HG03354 (cell line): ENCODE measurements at regions not wholly inside any gene's neighbourhood (a gene's known extent, or its start where the extent isn't known, plus 50 kb on each side); places are given as distances from the start of the nearest gene placed in this dataset.

Experiments
- ATAC-seq: cut with Tn5 transposase; IDR thresholded peaks from one replicate; pipeline ENCODE4 v1.9.1; 2021; ENCODE audit warnings: mild to moderate bottlenecking; ENCODE audit not compliant: unreplicated experiment, poor library complexity, severe bottlenecking

DNA sequence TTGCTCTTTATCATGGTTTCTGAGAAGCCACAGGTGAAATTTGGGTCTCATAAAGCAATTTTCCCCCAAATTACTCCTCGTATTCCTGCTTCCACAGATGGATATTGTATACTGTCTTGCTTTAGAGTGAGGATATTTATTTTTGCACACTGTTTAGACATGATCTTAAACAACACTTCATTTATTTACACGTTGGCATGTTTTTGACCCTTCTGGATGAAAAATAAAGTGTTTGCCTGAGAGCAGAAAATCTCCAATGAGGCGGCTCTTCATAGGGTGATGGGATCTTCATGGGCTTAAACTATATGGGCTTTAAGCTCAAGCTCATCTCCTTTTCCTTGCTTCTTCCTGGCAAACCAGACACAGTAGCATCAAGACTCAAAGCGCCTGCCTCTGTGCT, 148.4 kb downstream of the MACROH2A1 start:
- ATAC-seq, result no peak

DNA sequence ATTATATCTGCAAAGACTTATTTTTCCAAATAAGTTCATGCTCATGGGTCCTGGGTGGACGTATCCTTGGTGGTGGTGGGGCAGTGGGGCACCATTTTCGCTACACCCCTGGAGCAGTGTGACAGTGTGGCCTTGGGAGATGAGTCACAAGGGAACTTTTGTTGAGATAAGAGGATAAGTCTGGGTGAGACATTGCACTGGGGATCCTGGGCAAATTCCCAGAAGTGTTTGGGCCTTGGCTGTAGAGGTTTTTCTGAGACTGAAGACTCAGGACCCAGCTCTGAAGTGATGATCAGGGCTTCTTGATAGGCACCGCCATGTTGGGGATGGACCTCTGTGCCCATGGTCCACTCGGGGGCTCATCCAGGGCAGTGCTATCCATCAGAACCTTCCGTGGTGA, 149.4 kb downstream of the MACROH2A1 start:
- ATAC-seq, result no peak

DNA sequence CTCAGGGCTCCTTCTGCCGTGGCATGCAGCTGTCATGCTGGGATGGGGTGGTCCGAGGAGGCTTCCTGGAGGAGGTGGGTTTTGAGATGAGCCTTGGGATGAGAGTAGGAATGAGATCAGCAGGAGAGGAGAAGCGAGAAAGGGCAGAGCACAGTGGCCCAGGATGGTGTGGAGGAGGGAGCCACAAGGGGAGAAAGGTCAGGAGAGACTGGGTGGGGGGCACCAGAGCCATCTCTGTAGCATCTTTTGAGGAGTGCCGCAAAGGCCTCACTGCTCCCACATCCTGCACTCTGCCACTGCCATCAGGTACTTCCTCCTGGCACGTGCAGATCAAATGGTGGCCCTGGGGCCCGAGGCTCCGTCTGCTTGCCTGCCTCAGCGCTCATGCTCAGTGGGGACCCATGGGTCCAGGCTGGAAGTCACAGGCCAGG, 150.2 kb downstream of the MACROH2A1 start:
- ATAC-seq, result no peak

DNA sequence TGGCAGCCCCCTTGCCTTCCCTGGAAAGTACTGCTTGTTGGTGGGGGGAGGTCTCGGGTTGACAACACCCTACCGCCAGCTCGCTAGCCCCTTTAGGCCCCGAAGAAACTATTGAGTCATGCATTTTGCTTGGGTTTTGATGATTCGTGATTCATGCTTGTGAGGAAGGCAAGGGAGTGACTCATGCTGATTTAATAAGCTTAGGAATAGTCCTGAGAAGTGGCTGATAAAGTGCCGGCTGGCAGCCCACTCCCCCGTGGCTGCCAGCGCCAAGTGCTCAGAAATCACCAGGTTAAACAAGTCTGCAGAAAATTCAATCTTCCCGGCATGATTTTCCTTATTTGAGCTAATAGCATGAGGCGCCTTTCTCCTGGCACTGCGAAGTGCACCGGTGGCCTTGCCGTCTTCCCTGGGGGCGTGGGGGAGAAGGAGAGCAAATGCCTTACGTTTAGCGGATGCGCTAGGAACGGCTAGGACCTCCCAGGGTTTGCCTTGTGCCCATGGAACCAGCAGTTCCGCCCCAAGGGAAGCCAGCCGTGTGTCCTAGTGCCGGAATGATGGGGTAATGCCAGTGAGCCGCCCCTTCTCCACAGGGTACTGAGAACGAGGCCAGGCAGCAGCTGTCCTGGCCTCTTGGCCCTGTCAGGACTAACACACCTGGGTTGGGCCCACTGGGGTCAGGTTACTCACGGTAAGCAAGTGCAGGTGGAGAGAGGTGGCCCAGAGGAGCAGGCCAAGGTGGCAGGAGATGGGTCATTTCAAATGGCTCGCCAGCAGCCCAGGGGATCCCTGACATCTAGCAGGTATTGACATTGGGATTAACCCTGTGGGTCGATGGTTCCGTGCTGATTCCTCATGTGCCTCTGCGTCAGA, 151.9 kb downstream of the MACROH2A1 start:
- ATAC-seq, result no peak

DNA sequence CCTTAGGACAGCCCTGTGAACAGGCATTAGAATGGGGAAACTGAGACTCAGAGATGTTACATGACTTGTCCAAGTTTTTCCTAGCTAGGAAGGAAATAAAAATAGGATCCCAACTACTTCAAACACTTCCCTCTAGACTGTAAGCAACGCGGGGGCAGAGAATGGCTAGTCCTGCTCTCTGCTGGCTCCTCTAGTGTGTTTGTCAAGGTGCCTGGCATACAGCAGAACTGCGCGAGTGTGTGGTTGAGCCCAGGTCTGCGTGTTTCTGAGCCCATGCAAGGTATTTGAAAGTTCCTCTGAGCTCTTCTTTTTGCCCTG, 152.5 kb downstream of the MACROH2A1 start:
- ATAC-seq, result no peak

DNA sequence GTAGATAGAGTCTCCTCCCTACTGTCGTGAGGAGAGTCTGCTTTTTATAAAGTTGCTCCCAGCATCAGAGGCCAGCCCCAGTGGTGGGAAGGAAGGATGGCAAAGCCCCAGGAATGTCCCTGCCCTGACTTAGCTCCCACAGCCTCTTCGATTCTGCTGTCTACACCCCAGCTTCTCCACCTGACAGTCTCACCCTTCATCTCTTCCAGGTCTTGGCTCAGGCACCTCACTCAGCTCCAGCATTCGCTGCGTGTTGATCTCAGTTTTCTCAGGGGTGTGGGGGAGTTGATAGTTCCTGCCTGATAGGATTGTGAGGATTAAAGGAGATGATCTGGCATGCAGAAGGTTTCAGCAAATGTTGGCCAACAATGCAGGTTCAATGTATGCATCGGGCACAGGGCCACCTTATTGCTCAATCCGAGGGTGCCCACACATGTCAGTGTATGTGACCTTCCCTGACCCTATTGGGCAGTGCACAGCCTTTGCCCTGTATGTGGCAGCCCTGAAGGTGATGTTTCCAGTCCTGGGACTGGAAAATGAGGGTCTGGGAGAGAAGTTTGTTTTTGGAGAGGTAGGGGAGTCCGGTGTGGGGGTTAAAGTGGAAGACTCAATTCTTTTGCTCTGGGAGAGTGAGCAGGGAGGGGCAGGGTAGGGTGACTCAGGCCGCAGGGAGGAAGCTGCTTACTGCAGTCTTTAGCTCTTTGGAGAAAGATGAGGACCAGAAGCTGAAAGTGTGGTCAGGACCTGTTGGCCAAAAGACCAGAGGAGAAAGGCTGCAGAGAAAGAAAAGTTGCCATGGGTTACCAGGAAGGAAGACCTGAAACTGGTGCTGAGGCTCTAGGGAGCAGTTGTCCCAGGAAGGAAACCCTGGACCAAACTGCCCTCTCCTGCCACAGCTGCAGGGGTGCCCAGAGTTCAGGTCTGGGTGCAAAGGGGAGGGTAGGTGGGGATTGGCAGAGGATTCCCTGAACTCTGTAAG, 153.2 kb downstream of the MACROH2A1 start:
- no peak for ATAC-seq

DNA sequence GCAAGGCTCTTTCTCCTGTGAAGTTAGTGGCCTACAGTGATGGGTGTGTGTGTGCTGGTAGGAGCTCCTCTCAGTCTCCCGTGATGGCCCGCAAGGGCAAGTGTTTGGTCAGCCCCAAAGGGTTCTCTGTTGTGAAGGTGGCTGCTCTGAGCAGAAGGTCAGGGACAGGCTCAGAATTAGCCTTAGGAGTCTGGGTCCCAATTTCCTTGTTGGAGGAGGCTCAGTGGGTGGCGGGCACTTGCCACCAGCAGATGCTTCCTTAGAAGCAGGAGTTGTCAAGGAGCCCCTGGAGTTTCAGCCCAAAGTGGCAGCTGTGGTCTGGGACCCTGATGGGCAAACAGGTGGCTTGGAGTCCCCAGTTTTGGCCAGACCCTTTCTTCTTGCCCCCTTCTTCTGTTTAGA, 154.4 kb downstream of the MACROH2A1 start:
- ATAC-seq, result no peak

DNA sequence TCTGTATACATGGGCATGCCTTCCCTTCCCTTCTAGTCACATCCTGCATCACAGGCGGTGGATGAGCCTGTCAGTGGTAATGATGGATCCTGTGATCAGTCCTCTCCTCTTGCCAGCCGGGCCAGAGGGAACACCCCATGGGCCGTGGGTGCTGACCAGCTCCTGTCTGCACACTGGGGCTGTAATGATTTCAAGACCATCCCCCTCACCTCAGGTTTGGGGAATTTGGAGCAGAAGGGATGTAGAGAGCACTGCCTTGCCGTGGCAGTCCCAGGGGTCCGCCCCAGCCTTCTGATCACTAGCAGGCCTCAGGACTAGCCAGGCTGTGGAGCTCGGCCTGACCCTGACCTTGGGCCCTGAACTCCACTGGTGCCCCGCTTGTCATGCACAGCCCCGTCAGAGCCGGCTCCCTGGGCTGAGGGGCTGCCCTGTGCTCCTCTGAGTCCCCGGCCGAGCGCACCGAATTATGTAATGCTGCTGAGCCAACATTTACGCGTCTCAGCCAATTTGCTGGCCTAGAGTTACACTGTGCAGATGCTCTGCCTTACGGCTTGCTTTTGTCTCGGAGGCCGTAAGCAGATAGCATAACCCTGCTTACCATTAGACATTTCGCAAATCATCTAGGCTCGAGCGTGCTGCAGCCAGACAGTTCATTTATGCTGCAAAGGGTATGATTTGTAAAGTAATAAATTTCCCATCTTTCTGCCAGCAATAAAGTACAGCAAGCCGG, 155.3 kb downstream of the MACROH2A1 start:
- ATAC-seq, result no peak

DNA sequence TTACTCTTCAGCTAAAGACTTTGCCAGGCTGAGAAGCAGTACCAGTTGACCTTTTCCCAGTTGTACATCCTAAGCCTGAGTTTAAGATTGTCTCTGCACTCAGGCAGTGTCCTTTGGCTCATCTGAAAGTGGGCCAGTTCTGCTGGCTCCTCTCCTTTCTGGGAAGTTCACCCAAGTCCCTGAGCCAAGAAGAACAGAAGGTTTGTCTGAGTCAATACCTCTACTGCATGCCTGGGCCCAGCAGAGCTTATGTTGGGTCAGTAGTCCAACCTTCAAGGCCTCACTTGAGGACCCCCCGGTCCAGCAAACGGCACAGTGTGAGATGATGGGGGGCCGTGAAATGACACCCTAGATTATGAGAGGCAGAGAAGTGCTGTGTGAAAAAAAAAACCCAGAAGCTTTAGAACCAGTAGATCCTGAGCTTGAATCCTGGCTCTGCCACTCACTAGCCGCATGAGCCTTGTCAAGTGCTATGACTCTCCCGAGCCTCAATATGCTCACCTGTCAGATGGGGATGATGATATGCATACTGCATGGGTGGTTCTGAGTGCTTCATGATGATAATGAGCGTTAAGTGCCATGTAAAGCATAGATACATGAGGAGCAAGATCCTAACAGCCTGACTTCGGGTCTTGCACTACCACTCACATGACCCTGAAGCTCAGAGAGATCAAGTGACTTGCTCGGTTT, 156.0 kb downstream of the MACROH2A1 start:
- ATAC-seq, result no peak

DNA sequence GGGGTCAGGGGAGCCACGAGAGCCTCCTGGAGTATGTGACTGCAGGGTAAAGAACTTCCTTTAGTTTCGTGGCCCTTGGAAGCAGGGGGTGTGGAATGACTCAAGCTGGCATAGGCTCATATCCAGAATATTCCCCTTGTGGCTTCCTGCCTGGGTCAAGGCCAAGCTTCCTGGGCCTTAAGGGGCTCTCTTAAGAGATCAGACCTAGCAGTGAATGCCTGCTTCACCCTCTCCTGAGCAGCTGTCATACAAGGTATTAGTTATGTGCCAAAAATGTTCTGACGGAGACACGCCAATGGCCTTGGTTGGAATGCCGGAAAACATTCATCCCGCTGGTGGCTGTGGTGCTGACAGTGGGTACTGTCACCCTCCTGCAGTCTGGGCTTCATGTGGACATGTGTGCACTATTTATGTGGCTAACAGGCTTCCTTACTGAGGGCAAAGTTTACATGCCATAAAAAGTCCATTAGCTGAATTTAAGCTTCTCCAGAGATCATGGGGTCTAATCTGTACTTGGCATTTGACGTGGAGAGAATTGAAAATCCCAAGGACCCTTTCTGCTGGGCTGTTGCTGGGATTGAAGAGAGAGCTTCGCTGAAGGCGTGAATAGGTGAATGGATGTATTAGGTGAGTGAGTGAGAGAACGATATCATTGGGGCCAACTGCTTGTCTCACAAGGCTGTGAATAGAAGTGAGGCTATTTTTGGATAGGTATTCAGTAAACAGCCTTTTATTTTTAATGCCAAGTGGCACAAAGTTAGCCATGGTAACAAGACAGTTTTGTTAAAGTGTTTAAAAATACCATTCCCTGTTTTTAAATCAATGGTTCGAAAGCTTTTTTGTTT, 156.8 kb downstream of the MACROH2A1 start:
- ATAC-seq, result no peak

DNA sequence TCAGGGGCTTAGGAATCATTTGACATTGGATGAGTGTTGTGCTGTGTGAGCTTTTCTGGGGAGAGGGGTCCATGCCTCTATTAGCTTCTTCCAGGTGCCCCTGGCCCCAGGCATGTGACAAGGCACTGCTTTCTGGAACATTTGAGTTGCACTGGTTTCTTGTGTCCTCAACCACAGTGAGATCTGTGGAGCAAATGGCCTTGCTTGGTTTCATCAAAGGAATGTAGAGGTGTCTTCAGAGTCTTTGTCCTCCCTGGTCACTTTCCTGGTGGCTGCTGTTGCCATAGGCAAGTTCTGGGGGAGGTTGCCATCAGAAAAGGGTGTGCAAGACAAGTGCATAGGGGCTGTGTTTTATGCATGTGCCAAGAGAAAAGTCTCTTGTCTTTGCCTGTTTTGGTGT, 157.5 kb downstream of the MACROH2A1 start:
- ATAC-seq, result no peak

DNA sequence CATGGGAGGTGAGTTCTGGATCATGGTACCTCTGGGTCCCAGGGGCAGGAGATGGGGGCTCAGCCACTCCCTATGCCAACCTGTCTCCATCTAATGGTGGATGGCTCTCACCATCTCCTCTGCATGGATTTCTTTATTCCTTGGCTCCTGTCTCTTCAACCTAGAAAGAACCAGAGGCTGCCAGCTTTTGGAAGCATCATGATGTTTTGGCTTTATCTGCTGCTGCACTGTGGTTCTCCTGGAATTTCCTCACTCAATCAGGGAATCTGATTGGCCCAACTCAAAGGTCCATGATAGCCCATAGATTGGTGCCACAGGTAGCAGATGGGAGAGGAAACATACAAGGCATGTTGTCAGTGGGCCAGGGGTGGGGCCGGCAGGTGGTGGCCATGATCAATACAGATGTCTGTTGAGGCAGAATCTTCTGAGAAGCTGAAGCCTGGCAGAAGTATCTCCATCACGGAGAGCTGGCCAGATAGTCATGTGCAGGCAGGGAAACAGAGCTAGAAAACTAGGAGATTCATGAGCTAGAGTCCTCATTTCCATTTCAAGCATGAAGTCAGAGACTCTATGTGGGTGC, 158.2 kb downstream of the MACROH2A1 start:
- no peak for ATAC-seq

DNA sequence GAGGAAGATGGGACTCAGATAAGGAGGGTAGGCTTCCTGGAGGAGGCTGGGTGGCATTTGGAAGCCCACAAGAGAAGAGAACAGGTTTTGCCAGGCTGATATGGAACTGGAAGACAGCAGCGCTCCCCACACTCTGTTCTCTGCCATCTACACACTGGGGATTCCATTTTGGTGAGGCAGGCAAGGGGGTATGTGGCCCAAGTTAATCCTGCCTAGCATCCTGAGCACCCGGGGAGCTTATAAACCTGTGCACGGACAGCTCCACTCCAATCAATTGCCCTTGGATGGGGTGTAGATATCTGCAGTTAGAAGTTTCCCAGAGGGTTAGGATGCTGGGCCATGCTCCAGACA, 158.8 kb downstream of the MACROH2A1 start:
- no peak for ATAC-seq

DNA sequence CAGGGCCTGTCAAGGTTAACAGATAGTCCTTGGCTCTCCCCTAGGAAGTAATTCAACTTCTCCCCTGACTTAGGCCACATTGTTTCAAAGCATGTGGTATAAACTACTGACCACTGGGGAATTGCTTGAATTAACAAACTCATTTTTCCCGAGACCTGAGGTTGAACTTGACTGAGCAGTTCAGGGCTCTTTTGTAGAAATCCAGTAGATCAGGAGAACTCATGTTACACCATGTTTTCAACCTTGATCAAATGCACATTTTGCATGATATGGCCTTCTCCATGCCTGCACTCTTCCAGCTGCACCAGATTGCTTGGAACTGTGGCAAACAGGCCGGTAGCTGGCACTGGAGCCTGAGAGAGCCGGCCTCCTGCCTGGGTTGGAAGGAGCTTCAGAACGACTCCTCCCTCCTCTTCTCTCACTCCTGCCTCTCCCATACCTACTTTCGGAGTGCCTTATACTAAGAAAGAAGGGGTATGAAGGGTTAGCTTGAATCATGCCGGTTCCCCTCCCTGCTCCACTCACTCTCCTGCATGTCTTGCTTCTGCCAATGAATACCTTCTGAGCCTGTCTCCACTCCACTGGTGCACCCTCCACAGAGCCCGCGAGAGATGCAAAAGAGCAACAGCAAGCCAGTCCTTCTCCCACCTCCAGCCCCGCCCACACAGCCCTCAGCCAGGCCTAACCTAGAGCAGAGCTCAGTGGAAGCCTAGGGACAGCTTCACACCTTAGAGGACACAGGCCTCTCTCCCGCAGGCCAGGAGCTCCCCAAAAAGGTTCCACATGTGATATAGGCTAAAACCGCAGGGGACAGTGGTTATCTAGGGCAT, 159.4 kb downstream of the MACROH2A1 start:
- ATAC-seq, result no peak

DNA sequence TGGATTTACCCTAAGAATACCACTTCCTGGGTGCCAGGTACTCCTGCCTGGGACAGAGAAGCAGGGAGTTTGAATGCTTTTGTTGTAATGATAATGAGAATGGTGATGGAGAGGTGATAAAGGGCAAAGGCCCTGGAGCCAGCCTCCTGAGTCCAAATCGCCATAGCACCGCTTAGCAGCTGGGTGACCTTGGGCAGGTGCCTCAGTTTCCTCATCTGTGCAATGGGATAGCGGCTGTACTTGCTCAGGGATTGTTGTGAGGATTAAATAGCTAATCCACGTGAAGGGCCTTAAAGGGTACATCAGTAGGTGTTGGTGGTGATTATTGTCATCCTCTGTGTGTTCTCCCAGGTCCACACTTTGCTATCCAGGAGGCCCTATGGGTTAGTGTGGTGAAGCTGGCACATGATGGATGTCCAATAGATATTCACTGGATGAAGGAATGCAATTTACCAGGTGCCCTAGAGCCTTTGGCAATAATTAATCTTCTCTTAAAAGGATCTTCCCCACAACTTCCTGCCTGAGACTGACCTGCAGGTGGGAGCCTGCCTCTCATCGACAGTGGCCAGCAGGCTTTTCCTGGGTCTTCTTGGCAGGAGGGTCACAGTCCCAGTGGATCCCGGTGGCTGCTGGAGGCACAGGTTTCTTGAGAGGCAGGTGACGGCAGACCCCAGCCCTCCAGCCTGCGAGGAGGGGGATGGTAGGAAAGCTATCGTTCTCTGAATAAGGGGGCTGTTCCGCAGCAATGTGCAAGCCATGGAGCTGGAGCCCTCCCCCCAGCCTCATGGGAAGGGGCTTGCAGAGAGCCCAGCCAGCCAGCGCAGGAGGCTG, 160.2 kb downstream of the MACROH2A1 start:
- no peak for ATAC-seq

DNA sequence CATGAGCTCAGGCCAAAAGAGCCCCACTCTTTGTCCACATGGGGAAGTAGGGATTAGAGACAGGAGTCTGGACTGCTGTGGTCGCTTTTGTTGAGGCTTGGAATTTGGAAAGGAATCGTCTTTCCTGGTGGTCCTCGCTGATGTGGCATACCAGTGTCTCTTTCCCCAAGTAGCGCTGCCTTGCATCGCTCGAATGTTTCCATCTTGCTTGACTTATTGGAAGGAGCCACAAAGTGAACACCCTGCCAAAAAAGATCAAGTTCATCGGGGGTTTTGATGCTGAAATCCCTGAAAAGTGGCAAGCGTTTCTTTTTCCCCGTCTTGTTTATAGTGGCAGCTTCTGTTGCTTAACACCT, 161.3 kb downstream of the MACROH2A1 start:
- no peak for ATAC-seq
